NCI-H2171 treated with DMSO at 0.1 percent for 48 hours (cell line): ENCODE measurements at regions not wholly inside any gene's neighbourhood (a gene's known extent, or its start where the extent isn't known, plus 50 kb on each side); places are given as distances from the start of the nearest gene placed in this dataset.

Experiments
- DNase-seq: peaks from one replicate; lab custom pipeline; 2025; lab: John Stamatoyannopoulos, UW

DNA sequence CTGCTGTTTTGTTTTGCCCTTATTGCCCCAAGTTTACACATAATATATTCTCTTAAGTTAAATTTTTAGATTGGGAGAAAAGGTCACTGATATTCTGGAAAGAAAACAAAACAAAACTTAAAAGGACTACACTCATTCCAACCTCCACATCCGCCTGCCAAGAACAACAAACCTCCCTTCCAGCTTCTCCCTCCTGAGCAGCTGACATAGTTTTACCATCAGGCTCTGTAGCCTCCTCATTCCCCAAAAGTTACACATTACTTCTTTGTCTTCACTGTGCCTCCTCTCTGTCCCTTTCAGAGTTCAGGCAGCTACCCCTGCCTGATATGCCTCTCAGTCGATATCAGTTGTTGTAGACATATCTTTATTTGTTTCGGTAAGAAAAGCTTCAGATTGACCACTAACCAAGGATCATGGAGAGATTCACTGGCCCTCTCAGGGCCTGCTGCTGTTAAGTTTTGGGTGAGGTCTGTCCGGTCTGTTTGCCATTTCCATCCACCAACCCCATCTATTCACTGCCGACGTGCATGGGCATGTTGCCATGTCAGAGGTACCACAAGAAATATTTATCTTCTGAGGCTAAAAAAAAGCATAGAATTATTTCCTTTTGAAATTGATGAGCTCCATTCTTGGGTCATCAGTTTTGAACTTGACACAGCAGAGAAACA, 164.1 kb downstream of the GASK1B start:
- no peak for DNase-seq

DNA sequence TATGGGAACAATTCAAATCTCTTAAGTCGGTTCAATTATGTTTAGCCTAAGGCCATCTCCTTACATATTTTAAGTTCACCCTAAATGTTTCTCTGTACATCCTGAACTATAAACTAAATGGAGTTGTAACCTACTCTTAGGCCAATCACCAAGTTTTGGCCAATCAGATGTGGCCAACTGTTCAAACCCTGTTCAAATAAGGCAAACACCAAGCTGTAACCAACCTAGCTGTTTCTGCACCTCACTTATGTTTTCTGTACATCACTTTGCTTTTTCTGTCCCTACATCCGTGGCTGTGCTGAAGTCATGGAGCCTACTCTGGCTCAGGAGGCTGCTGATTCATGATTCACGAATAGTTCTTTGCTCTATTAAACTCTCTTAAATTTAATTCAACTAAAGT, 165.3 kb downstream of the GASK1B start:
- DNase-seq, result no peak

DNA sequence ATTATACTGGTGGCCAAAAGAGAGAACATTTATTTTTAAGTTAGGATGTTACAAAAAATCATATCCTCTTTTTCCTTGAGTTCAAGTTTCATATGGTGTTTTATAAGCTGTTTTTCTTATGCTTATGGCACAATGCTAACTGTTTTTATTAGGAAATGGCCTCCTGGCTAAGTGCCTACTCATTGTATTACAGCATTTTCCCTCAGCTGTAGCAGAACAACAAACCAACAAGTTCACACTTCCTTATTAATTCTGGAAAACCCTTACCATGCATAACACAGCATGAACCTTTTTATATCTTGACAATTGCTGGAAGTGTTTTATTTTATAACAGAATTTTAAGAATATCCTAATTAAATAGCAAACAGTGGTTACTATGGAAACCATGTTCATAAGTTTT, 165.8 kb downstream of the GASK1B start:
- no peak for DNase-seq

DNA sequence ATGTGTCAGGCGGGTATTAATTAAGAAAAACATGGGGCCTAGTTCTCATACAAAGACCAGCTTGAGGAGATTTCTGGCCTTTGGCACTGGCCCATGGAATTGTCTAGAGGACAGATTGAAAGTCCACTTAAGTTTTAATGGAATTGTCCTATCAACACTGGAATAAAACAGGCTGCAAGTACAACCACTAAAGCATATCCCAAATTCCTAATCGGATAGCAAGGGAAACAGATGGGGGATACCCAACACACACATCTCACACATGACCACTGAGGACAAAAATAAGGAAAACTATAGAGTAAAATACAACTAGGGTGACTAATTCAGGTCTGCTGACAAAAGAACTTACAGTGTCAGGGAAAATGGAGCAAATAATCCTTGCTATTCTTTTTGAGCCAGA, 167.8 kb downstream of the GASK1B start:
- no peak for DNase-seq

DNA sequence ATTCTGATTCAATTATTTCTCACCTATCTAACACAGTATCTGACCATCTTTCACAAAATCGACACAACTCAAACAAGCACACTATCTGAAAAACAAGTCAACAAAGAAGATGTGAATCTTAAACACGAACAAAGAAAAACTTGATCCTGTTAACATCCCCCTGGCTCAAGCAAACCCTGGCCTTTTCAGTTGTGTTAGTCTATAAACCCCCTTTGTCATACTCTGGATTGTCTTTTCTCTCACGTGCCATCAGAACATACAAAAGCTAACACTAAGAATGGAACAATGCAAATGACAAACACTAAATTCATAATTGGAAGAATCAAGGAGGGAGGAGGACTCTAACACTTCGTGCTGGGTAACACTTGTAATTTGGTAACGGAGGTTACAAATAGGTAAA, 168.7 kb downstream of the GASK1B start:
- DNase-seq, result no peak

DNA sequence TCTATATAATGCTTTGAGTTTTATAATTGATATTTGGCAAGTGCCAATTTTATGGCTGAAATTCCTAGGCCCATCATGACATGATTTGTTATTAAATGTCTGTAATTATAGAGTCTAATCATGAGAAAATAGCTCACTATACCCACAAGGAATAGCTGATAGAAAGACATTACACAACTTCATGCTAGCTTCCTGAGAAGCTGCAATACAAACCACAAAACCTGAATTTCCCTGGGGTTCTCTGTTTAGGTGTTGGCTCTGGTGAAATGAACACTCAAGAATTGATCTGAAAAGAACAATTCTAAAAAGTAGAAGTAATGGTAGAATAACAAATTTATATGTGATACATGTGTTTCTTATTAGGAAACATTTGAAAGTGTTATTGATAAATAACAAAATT, 169.6 kb downstream of the GASK1B start:
- no peak for DNase-seq

DNA sequence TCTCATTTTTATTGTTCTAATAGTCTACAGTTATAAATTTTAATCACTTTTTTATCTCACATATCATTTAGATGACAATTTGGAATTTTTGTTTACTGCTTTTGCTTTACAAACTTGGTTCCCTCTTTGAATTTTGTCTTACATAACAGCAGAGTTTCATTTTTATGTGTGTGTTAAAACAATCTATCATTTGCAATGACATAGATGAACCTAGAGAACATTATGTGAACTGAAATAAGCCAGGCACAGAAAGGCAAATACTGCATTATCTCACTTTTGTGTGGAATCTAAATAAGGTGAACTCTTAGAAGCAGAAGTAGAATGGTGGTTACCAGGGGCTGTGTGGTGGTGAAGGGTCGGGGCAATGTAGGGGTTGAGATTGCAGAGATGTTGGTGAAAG, 170.7 kb downstream of the GASK1B start:
- DNase-seq, result no peak

DNA sequence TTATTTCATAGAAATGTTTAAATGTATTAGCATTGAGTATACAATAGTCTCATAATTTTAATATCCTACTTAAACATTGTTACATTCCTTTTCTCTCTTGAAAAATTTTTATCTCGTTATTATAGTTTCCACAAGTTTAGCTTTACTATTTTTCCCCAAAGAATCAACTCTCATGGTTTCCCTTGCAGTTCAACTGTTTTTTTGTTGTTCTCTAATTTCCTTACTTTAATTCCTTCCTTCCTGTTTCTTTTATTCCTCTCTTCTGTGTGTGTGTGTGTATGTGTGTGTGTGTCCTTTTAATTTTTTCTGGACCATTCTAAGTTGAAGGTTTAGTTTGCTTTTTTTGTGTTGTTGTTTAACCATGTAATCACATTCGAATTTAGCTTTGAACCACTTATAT, 171.1 kb downstream of the GASK1B start:
- DNase-seq, result no peak

DNA sequence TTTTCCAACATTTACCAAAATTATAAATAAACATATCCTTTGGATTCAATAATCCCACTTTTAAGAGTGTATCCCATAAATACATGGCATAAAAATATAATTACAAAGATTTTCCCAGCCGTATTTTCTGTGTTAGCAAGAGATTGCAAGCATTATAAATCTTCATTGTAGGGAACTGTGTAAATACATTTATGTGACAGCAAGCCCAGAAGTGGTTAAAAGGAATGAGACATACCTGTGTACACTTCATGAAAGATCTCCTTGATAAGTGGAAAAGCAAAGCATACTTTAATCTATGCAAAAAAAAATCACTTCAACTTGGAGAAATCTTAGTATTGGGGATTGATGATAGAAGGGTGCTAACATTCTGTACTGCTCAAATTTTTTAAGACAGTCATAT, 173.1 kb downstream of the GASK1B start:
- DNase-seq, result no peak

DNA sequence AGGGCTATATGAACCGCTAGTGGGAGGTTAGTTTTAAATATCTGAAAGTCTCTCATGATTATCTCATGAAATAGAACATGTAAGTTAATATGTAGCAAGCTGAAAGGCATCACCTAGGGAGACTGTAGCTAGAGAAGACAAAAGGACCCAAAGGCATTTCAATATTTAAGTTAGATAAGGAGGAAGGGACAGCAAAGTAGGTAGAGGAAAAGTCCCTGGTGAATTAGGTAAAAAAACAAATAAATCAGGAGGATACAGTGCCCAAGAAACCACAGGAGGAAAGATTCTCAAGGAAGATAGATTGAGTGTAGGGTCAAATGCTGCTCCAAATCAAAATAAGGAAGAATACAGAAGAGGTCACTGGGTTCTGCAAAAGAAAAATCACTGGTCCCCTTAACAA, 175.5 kb downstream of the GASK1B start:
- no peak for DNase-seq

DNA sequence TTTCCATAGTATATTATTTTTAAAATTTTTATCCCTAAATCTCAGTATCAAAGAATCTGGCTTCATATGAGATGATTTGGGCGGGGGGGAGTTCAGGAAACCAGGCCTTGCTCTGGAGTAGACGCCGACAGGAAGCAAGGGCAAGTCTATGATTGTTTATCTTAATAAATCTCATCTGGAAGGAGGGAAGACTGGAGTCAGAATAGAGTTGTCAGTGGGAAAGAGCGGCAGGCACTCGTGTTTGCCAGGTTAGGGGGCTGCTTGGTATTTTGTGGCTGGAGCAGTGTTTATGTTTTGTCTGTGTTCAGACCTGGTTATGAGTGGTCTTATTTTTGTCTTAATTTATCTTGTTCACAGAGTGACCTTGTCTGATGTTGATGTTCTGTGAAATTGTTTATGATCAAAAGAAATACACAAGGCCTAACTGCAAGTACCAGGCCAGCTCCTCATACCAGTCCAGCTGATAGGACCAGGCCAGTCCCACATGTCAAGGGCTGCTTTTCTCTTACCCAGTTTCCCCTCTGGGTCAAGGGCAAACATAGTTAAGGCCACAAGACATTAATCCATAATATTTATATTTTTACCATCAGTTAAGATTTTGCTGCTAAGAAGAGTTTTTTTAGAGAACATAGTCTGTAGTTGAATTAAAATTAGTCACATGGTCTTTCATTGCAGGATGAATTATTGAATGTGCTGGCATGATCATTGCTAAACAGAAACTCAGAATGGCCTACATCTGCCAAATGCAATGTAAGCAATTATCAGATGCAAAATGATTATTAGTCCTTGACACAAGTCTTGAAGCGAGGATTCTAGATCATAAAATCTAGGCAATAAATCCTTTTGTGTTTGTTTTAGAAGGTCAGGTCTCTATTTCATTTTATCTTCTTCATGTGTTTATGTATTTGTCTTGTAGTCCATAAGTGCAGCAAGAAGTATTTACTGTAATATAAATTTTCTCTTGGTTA, 176.5 kb downstream of the GASK1B start:
- DNase-seq, result no peak

DNA sequence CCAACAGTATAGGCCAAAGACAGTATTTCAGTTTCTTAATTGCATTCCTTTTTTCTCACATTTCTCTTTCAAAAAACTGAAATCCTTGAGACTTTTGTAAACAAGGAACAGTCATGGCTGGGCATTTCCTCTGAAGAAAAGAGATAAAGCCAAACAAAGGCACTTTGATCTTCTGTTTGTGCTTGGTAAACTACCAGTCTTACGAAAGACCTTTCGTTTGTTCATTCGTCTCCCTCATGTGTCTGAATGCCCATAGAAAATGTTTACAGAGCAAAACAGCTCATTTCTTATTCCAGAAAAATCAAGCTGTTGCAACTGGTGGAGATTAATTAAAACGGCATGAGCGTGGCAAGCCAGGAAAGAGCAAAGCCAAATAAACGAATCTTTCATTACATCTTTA, 178.0 kb downstream of the GASK1B start:
- no peak for DNase-seq

DNA sequence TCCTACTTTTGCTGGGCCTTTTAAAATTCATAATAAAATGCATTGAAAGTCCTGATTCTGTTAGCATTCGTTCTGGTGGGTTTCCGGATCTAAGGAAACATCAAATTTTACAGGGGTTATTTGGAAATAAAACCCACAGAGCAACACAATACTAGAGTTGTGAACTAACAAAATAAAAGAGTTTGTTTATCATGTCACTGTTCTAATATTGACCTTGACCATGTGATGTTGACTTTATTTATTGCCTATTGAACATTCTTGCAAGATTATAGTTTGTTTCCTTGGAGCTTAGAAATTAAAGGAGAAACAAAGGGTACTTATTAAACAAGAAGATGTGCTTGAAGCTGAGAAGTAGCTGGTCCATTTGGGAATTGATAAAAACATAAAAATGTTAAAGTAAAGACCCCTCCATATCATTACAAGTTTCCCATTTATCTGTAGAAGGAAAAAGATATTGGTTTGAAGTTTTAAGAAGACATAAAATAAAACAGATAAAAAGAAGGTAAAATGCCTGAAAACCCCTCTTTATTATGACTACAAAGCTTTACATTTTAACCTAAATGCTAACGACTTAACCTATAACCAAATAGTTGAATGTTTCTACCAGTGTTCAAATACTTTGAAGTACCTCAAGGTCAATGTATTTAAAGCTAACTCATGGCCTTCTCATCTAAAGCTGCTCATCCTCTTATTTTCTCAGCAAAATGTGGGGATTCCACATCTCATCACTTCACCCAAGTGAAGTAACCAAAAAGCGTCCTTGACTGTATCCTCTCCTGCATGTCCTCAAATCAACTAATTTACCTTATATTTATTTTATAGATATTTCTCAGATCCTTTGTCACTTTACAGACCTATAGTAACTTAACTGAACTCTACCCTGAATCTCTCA, 179.6 kb downstream of the GASK1B start:
- DNase-seq, result no peak

DNA sequence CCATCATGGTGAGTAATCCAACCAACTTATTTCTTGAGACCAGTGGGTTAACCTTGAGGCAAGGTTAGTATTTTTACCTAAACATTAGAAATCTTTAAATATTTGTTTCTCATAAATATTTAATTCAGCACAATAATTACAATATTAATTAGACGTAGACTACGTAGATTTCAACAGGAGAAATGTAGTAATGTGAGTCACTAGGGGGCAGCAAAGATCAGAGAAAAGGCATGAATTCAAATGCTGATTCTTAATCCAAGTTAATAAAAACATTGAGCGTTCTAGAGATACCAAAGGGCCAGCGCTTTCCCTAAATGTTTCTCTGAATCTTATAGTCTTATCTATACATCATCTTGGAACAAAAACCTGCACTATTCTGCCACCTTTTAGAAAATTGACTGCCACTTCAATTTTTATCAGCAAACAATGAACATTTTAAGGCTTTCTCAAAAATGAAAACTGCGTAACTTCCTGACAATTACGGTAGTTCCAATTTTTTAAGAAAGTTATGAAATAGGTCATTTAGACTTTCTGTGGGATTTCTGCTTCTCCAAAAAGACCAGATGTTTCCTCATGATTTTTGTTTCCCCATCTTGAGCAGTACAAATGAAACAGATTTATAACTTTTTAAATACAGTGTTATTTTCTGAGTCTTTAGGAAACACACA, 180.7 kb downstream of the GASK1B start:
- DNase-seq, result peak; percentile 42

DNA sequence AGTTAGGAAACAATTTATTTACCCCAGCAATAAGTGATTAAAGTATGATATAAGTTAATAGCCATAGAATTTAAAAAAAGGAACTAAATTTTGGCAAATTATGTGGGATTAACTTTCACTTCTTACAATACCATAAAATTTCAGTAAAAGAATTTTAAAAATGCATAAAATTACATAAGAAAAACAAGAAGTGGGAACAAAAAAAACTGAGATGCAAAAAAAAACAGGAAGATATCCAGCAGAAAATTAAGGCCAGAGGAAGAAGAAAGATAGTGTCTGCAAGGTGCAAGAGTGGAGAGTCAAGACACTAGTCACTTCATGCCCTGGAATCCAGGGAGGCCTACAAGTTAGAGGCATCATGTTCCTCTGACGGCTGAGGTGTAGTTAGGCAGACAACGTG, 184.2 kb downstream of the GASK1B start:
- DNase-seq, result no peak

DNA sequence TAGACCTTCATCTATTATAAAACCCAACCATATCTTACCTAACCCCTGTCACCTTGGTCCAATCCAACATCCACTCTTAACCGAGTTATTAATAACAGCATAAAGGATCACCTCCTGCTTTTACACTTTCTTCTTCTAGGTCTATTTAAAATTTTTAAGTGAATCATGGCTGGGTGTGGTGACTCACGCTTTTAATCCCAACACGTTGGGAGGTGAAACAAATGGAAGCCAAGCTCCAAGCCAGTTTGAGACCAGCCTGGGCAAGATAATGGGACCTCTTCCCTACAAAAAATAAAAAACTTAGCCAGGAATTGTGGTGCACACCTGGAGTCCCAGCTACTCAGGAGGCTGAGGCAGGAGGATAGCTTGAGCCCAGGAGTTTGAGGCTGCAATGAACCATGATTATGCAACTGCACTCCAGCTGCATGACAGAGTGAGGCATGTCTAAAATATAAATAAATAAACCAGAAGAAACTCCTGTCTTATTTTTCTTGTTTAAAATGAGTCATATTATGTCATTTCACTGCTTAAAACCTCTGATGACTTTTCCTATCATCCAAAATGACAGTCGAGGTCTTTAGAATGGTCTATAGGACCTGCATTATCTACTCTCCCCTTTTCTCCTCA, 188.4 kb downstream of the GASK1B start:
- DNase-seq, result no peak

DNA sequence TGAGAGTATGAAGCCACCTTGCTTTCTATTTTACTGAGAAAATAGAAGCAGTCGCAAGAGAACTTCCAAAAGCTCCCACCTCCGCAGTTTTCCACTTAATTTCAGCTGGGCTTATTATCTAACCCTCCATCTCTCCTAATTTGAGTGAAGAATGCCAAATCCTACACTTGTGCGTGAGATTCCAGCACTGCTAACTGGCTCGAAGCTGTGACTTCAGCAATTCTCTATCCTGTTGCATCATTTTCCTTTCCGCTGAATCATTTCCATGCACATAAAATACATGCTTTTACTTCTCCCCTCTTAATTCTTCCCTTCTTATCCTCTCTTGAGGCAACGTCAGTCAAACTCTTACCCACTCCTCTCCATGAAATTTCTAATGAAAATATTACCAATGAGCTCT, 189.5 kb downstream of the GASK1B start:
- no peak for DNase-seq

DNA sequence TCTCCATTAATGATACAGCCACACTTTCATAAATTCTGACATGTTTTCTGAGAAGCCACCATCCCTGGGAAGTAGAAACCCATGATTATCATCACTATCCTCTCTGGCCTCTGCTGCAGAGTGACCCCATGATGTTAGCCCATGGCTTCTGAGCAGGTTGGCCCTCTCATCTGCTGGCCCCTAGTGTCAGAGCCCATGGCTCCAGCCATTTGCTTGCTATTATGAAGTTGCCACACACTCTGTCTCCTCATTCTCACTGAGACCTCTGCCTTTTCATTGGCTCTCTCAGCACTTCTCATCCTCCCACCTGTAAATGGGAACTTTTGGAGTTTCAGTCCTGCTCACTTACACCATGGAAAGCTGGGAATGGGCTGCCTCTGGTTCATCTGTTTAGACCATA, 192.7 kb downstream of the GASK1B start:
- no peak for DNase-seq

DNA sequence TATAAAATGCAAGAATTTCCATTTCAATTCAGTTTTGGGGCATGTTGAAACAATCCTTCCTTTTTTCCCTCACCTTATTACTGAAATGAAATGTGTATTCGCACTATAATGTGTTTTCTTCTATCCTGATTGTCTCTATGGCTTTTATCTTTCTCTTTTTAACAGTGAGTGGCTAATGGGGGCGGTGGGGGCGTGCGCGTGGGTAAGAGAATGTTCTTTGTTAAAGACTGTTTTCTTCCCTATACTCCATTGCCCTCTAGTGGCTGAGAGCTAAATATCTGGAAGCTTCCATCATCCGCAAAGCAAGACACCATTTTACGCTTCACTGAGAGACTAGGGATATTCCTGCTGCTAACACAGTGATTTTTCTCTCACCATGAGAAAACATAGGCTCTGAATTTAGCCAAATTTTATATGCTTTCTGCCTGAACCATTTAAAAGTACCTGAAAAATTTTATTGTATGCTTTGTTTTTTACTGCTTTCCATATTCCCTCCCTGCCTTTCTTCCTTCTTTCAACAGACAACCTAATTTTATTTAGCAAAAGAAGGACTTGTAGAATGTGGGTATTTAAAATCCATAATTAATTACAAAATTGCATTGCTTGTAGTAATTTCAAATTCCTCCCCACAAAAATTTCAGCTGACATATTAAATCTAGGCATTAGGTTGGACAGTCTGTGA, 194.0 kb downstream of the GASK1B start:
- peak; percentile 73 for DNase-seq

DNA sequence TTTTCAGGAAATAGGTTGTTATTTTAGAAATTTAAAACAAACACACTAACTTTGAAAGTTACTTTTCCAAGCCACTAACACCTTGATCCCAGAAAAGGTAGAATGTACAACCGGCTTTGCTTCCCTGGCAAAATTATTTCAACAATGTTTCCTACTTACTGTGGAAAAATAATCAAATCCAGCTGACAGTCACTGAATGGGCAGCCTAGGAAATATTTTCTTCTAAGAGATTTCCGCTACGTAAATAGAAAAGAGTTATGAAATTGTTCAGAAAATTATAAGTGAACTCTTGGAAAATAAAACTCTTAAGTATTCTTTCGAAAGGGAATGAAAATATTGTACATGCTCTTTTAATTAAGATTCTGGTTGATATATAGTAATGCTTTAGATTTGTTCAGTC, 195.7 kb downstream of the GASK1B start:
- no peak for DNase-seq

DNA sequence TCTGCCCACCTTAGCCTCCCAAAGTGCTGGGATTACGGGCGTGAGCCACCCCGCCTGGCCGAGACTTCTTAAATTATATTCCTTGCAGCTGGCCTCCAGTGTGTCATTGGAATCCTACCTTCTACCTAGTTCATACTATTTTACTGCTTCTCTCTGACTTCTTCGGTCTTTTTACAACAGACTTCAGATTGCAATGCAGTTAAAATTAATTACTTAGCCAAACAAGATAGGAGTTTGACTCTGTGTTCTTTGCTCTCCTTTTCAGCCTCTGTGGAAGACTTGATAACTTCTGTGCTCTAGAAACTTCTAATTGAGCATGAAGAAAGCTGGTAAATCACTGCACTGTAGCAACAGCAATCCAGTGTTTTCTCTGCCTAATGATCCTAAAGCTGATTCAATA, 199.5 kb downstream of the GASK1B start:
- no peak for DNase-seq
